ENCODE measurements at regions not wholly inside any gene's neighbourhood (a gene's known extent, or its start where the extent isn't known, plus 50 kb on each side); places are given as distances from the start of the nearest gene placed in this dataset.

- TF ChIP-seq CTCF (IDR thresholded peaks at IDR 0.05; ENCODE audit: poor library complexity) = no peak
- no peak for TF ChIP-seq EZH2 (IDR thresholded peaks at IDR 0.05; ENCODE audit: borderline replicate concordance)
- TF ChIP-seq EZH2phosphoT487 (IDR thresholded peaks at IDR 0.05; ENCODE audit: low read depth, severe bottlenecking, unreplicated experiment) = no peak
These were observed 181.5 kb upstream of the E2F8 start for GRCh38 chr11:19422276-19422675.
